Activated T-helper 1 cell treated with anti-CD3 and anti-CD28 coated beads, Interleukin-12 subunit alpha, Interleukin-12 subunit beta, Interleukin-2, Interleukin-4 antibody, amounts not matched to agents 30 ng/mL and 10 ng/mL and 1 ng/mL, durations not matched to agents 14 hours and 24 hours and 36 hours (primary cell): ENCODE measurements at regions not wholly inside any gene's neighbourhood (a gene's known extent, or its start where the extent isn't known, plus 50 kb on each side); places are given as distances from the start of the nearest gene placed in this dataset.

Experiments used
- DNase-seq: peaks from one replicate; pipeline ENCODE4 v3.0.0; 2021; ENCODE audit warnings: low spot score
- H3K27ac Mint-ChIP-seq: one replicate; pipeline ENCODE4 v1.8.0; 2021; ENCODE audit warnings: mild to moderate bottlenecking, mixed read lengths
- H3K27me3 Mint-ChIP-seq: one replicate; pipeline ENCODE4 v1.8.0; 2022; ENCODE audit warnings: mild to moderate bottlenecking, moderate library complexity, mixed read lengths; ENCODE audit not compliant: insufficient read depth
- H3K36me3 Mint-ChIP-seq: one replicate; pipeline ENCODE4 v1.8.0; 2021; ENCODE audit warnings: low read depth, mixed read lengths
- H3K4me1 Mint-ChIP-seq: one replicate; pipeline ENCODE4 v1.8.0; 2021; ENCODE audit warnings: low read depth, mixed read lengths
- H3K4me3 Mint-ChIP-seq: one replicate; pipeline ENCODE4 v1.8.0; 2021; ENCODE audit warnings: mild to moderate bottlenecking, moderate library complexity, mixed read lengths
- H3K9me3 Mint-ChIP-seq: one replicate; pipeline ENCODE4 v1.8.0; 2021; ENCODE audit warnings: mixed read lengths
- intact Hi-C: fragments of 100-400 bp; cut with micrococcal nuclease; formaldehyde crosslinking; loops from one replicate; pipeline ENCODE4 v1.15.1; 2024

DNA sequence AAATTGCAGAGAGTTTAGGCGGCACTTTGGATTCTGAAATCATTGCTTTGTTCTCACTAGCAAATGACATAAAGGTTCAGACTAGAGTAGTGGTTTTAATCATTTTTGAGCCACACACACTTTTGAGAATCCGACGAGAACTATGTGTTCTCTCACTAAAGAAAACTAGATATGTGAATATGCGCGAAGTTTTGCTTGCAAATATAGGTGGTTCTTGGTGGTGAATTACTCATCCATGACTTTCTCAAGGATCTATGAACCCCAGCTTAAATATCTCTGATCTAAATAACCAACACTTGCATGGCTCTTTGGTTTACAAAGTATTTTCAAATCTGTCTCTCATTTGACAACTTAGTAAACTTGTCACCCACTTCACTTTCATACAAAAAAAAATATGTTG lies 54.8 kb downstream of the NOG start:
- intact Hi-C loops = no loop called here
- DNase-seq = no peak
- Mint-ChIP-seq H3K4me3 (no peak overlapping the region), H3K27ac (no peak overlapping the region), H3K36me3 (no peaks in the 10 kb centered on the region), H3K9me3 (peaks cover 7% of the 10 kb centered on the region), H3K27me3 (peaks cover 20% of the 10 kb centered on the region), H3K4me1 (no peaks in the 10 kb centered on the region)

DNA sequence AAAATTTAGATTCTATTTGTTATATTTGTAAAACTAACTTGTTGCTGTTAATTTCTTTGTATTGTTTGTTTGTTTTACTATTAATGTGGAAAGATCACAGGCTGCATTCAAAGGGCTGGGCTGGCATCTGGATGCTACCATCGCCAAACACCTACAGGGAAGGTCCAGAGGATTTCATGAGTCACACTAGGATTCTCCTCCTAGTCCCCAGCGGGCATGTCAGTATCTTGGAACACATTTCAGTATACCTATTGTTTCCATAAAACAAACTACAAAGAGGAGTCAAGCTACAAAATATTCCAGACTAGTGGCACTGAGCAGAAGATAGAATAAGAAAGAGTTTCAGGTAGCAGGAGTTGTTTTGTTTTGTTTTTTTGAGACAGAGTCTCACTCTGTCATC lies 55.3 kb downstream of the NOG start:
- intact Hi-C loops = no loop called here
- peaks cover 7% of the 10 kb centered on the region for H3K9me3 Mint-ChIP-seq
- peaks cover 20% of the 10 kb centered on the region for H3K27me3 Mint-ChIP-seq
- DNase-seq = no peak
- no peaks in the 10 kb centered on the region for H3K36me3 Mint-ChIP-seq
- H3K4me1 Mint-ChIP-seq = peaks cover 3% of the 10 kb centered on the region
- H3K27ac Mint-ChIP-seq = no peak overlapping the region
- no peak overlapping the region for H3K4me3 Mint-ChIP-seq

DNA sequence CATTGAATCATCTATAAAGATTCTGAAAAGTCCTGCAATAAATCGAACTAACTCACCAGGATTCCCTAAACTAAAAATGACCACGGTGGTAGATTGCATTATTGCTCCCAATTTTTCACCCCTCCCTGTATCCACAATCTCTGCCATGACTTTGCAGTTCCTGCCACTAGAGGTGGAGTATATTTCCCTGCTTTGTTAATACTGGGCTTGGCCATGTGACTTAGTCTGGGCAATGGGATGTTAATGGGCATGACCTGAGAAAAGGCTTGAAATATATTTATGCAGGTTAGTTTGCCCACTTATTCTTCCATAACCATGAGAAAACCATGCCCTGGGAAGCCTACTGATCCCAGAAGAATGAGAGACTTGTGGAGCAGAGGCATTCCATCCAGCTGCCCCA lies 59.1 kb downstream of the NOG start:
- no peaks in the 10 kb centered on the region for H3K36me3 Mint-ChIP-seq
- no peak overlapping the region for H3K27ac Mint-ChIP-seq
- peaks cover 7% of the 10 kb centered on the region for H3K4me1 Mint-ChIP-seq
- no peak for DNase-seq
- peaks cover 7% of the 10 kb centered on the region for H3K9me3 Mint-ChIP-seq
- no peak overlapping the region for H3K4me3 Mint-ChIP-seq
- intact Hi-C loops = no loop called here
- peaks cover 27% of the 10 kb centered on the region for H3K27me3 Mint-ChIP-seq

DNA sequence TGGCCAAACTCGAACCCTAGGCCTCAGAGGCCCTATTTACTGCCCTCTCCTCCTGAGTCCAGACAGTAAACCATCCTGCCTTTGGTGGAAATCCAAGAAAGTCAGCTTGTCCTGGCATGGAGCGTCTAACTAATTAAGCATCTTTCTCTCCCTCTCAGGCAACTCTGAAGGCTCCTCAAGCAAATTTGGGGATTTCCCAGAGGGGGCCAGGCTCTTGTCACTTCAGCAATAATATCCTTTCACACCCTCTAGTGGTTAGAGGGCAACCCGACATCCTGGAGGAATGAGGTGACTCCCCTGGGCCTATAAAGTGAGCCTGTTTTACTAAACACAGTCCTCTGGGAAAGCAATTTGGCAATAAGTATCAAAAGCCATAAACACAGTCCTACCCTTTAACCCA lies 60.4 kb downstream of the NOG start:
- Mint-ChIP-seq H3K4me1 (peaks cover 7% of the 10 kb centered on the region), H3K4me3 (no peak overlapping the region), H3K36me3 (no peaks in the 10 kb centered on the region), H3K27me3 (peaks cover 27% of the 10 kb centered on the region), H3K9me3 (peaks cover 7% of the 10 kb centered on the region), H3K27ac (no peak overlapping the region)
- peak; percentile 52 for DNase-seq
- intact Hi-C loops = loop anchor here (1.0 to 2.0 kb wide), 3 partner anchors 25 to 126 kb away; no protein-coding TSS in a partner anchor

DNA sequence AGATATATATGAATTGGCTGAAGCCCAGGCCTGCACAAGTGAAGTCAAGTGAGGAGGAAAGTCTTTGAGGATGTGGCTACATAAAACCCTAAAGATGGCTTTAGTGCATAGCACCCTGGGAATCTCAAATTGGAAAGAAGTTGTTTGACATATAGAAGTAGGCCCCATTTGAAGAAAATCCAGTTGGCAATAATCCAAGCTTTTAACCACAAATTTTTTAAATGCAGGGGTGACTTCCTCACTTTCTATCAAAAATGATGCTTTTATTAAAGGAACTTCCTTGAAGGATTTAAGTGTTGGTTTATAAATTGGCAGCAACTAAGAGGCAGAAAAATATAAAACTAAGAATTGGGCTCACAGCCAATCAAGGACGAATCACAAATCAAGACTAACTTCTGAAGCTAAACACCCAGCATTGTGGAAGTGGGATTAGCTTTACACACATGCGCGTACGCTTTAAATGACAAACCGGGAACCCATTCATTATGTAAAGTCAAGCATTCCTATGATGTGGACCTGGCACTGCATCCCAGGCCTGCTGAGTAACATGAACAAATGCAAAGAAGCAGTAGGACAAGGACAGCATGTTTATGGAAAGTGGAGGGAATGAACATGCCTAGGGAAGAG lies 63.3 kb downstream of the NOG start:
- H3K36me3 Mint-ChIP-seq = no peaks in the 10 kb centered on the region
- H3K27me3 Mint-ChIP-seq = peaks cover 25% of the 10 kb centered on the region
- peaks cover 4% of the 10 kb centered on the region for H3K9me3 Mint-ChIP-seq
- no peak overlapping the region for H3K4me3 Mint-ChIP-seq
- peaks cover 7% of the 10 kb centered on the region for H3K4me1 Mint-ChIP-seq
- intact Hi-C loops = no loop called here
- no peak for DNase-seq
- H3K27ac Mint-ChIP-seq = peak overlapping the region; percentile 10

DNA sequence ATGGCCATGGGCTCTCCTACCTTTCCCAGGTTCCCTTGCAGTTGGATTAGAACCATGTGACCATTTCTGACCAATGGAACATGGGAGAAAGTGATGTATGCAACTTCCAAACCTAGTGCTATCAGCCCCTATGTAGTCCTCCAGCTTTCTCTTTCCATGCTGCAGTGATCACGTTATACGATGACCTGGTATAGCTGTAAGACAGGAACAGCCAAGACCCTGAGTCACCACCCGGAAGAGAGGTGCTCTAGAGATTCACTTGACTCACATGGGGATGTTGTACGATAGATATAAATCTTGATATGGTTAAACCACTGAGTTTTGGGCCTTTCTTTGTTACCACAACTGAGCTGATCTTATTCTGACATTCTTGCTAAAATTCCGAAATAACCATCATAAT lies 65.1 kb downstream of the NOG start:
- Mint-ChIP-seq H3K9me3 (no peaks in the 10 kb centered on the region), H3K36me3 (no peaks in the 10 kb centered on the region), H3K27ac (no peak overlapping the region), H3K4me1 (peaks cover 5% of the 10 kb centered on the region), H3K27me3 (peaks cover 27% of the 10 kb centered on the region), H3K4me3 (no peak overlapping the region)
- intact Hi-C loops = no loop called here
- DNase-seq = no peak

DNA sequence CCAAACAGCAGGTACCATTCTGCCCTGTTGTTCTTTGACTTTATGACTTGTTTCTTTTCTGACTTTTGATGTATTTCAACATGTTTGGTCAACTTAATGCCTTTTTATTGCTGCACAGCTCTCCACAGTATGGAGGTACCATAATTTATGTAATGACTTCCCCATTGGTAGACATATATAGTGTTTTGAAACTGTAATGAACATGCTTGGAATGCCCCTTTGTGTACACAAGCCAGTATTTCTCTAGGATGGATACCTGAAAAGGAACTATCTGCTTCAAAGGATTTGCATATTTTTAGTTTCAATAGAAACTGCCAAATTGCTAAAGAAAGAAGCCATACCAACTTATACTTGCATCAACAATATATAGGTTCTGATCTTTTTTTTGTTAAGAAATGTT lies 66.1 kb downstream of the NOG start:
- intact Hi-C loops = no loop called here
- no peak for DNase-seq
- no peaks in the 10 kb centered on the region for H3K4me1 Mint-ChIP-seq
- no peaks in the 10 kb centered on the region for H3K9me3 Mint-ChIP-seq
- H3K27me3 Mint-ChIP-seq = peaks cover 23% of the 10 kb centered on the region
- H3K27ac Mint-ChIP-seq = no peak overlapping the region
- no peaks in the 10 kb centered on the region for H3K36me3 Mint-ChIP-seq
- H3K4me3 Mint-ChIP-seq = no peak overlapping the region

DNA sequence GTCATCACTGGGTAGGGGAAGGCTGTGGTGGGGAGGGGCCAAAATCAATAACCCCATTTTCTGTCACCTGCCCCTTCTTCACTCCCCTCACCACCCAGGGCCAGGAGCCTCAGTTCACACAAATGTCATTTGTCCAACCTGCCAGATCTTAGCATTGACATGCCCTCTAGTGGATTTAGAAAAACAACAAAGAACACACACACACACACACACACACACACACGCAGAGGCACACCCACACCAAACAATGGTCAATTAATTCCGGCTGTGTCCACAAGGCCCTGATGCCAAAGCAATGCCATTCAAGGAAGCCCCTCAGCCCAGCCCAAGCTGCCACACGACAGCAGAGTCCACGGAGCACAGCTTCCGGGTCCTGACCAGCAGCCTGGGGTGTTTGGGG lies 68.4 kb downstream of the NOG start:
- no peak overlapping the region for H3K4me3 Mint-ChIP-seq
- H3K4me1 Mint-ChIP-seq = no peaks in the 10 kb centered on the region
- DNase-seq = no peak
- H3K27ac Mint-ChIP-seq = no peak overlapping the region
- no peaks in the 10 kb centered on the region for H3K36me3 Mint-ChIP-seq
- intact Hi-C loops = no loop called here
- H3K9me3 Mint-ChIP-seq = no peaks in the 10 kb centered on the region
- peaks cover 29% of the 10 kb centered on the region for H3K27me3 Mint-ChIP-seq

DNA sequence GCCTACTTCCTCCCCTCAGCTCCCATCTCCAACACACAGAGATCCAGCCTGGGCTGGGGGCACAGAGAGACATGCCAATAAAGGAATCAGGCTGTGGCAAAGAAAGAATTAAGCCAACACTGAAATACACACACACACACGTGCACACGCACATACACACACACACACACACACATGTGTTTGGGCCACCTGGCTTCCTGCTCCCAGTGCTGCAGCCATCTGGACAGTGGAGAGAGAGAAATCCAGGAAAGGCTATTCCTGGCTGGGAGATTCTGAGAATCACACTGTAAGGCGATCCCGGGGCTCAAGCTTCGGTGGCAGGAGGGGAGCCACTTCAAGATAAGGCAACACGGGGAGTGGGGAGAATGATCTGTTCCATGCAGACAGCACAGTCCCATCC lies 72.4 kb downstream of the NOG start:
- Mint-ChIP-seq H3K27ac (no peak overlapping the region), H3K9me3 (no peaks in the 10 kb centered on the region), H3K4me3 (no peak overlapping the region), H3K36me3 (no peaks in the 10 kb centered on the region), H3K4me1 (no peaks in the 10 kb centered on the region), H3K27me3 (peaks cover 38% of the 10 kb centered on the region)
- DNase-seq = no peak
- intact Hi-C loops = no loop called here

DNA sequence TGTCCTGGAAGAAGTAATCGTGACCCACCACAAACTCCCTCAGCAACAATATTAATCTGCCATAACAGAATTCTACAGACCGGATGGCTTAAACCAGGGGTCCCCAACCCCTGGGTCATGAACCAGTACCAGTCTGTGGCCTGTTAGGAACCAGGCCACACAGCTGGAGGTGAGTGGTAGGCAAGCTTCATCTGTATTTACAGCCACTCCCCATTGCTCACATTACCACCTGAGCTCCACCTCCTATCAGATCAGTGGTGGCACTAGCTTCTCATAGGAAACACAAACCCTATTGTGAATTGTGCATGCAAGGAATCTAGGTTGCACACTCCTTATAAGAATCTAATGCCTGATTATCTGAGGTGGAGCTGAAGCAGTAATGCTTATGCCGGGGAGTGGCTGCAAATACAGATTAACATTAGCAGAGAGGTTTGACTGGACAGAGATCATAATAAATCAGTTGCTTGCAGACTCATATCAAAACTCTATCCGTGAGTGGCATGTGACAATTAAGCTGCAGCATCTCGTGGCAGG lies 74.5 kb downstream of the NOG start:
- no peak overlapping the region for H3K4me3 Mint-ChIP-seq
- no peak overlapping the region for H3K27ac Mint-ChIP-seq
- H3K27me3 Mint-ChIP-seq = peaks cover 48% of the 10 kb centered on the region
- intact Hi-C loops = no loop called here
- DNase-seq = no peak
- no peaks in the 10 kb centered on the region for H3K36me3 Mint-ChIP-seq
- H3K4me1 Mint-ChIP-seq = no peaks in the 10 kb centered on the region
- H3K9me3 Mint-ChIP-seq = no peaks in the 10 kb centered on the region

DNA sequence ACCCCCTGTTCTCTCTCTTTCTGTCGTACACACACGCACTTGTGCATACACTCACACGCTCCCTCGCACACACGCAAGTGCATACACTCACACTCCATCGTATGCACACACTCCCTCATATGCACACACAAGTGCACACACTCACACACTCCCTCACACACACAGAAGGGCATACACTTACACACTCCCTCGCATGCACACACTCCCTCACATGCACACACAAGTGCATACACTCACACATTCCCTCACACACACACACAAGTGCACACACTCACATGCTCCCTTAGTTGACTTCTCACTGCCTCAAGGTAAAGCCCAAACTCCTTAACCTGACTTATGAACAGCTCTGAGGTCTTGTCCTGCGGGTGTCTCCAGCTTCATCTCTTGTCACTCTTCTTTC lies 78.7 kb downstream of the NOG start:
- Mint-ChIP-seq H3K36me3 (no peaks in the 10 kb centered on the region), H3K4me1 (no peaks in the 10 kb centered on the region), H3K27ac (peak overlapping the region; percentile 6), H3K9me3 (no peaks in the 10 kb centered on the region), H3K27me3 (peaks cover 50% of the 10 kb centered on the region), H3K4me3 (no peak overlapping the region)
- intact Hi-C loops = no loop called here
- no peak for DNase-seq

DNA sequence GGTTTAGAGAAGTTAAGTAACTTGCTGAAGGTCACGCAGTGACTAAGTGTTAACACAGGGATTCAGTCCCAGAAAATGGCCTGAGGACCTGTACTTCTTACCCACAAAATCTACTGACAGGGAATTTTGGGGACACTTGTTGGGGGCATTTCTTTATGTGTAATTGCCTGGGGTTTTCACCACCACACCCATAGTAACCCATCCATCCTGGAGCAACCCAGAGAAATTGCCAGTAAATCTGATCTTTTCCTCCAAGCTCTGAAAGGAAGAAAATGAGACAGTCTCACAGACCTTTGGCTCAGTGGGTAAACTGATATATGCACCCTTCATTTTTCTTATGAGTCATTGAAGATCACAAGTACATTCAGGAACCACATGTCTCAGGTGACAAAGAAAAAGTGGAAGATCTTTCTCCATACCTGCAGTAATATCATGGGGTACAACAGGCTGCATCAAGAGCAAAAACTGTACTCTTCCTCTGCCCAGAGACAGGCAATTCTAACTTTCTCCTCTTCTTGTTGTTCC lies 81.0 kb downstream of the NOG start:
- intact Hi-C loops = no loop called here
- Mint-ChIP-seq H3K27ac (no peak overlapping the region), H3K4me3 (no peak overlapping the region), H3K27me3 (peaks cover 50% of the 10 kb centered on the region), H3K4me1 (peaks cover 10% of the 10 kb centered on the region), H3K9me3 (no peaks in the 10 kb centered on the region), H3K36me3 (peaks cover 2% of the 10 kb centered on the region)
- no peak for DNase-seq

DNA sequence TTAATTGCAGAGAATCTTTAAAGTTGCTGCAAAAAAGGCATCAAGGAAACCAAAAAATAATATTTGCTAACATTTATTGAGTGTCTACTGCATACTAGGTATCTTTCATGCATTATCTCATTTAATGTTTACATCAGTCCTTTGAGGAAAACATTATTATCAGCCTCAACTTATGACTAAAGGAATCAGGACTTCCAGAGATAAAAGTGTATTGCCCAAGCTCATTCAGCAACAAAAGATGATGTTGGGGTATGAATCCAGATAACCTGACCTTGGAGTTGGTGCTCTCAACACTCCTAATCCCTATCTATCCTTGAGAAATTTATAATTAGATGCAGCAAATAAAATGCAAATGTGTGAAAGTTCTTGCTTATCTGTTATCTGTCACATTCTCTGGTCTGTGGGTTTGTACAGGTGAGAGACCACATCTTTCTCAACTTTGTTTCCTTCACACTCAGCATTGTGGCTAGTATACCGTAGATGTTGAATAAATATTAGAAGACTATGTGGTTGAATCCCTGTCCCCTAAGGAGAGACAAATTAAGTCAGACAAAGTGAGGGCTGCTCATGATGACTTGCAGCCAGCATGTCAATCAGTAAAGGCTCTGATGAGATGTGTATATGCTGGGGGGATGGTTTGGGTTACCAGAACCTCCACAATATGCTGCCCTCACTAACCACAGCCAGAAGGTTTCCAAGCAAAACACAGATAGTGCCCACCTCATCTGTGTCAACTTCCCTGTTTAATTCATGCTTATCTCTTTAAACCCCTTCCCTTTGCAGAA lies 82.6 kb downstream of the NOG start:
- peaks cover 39% of the 10 kb centered on the region for H3K27me3 Mint-ChIP-seq

More for the DNA sequence above, 82.6 kb downstream of the NOG start:
- H3K36me3 Mint-ChIP-seq = peaks cover 2% of the 10 kb centered on the region
- intact Hi-C loops = no loop called here
- DNase-seq = no peak
- no peaks in the 10 kb centered on the region for H3K9me3 Mint-ChIP-seq
- peaks cover 21% of the 10 kb centered on the region for H3K4me1 Mint-ChIP-seq
- H3K4me3 Mint-ChIP-seq = no peak overlapping the region
- H3K27ac Mint-ChIP-seq = no peak overlapping the region
